ENCODE measurements at regions not wholly inside any gene's neighbourhood (a gene's known extent, or its start where the extent isn't known, plus 50 kb on each side); places are given as distances from the start of the nearest gene placed in this dataset.
A peak's percentile ranks its signal among the peaks of the same experiment; 100 is the strongest.

GRCh38 chr13:85970727-85971126, 171.5 kb upstream of the SLITRK6 start:
- no peaks in the 10 kb centered on the region for H3K9me3 ChIP-seq (ENCODE audit: low read depth, low read length, poor library complexity, severe bottlenecking)
- no TSS peak for BruUV-seq (replicated peaks)
- H3K4me3 ChIP-seq (ENCODE audit: low read depth, low read length, poor library complexity, severe bottlenecking) = no peak overlapping the region
- no peaks in the 10 kb centered on the region for H3K27me3 ChIP-seq (replicated peaks; ENCODE audit: insufficient read depth, low read depth, low read length, poor library complexity)
- H3K36me3 ChIP-seq (ENCODE audit: insufficient read depth, low read length, poor library complexity, severe bottlenecking) = no peaks in the 10 kb centered on the region
- DNase-seq (ENCODE audit: low spot score) = peak; percentile 3
- POLR2A ChIA-PET (ENCODE audit: low non-redundant PET) = no interaction called here
- CTCF ChIA-PET = no interaction called here
- H3K4me1 ChIP-seq (ENCODE audit: insufficient read depth, low read length, poor library complexity, severe bottlenecking) = no peaks in the 10 kb centered on the region
- TF ChIP-seq CTCF (conservative IDR thresholded peaks at IDR 0.05; ENCODE audit: low read depth, low read length) = peak; percentile 19; the same call in 1 of the 2 replicates
- TF ChIP-seq EZH2 (IDR thresholded peaks at IDR 0.05; ENCODE audit: borderline replicate concordance, low read depth, low read length, poor library complexity, severe bottlenecking) = no peak
- H3K27ac ChIP-seq (ENCODE audit: low read depth, low read length, poor library complexity, severe bottlenecking) = no peak overlapping the region
- intact Hi-C loops (cut with micrococcal nuclease; ENCODE audit: unreplicated experiment) = no loop called here

DNA sequence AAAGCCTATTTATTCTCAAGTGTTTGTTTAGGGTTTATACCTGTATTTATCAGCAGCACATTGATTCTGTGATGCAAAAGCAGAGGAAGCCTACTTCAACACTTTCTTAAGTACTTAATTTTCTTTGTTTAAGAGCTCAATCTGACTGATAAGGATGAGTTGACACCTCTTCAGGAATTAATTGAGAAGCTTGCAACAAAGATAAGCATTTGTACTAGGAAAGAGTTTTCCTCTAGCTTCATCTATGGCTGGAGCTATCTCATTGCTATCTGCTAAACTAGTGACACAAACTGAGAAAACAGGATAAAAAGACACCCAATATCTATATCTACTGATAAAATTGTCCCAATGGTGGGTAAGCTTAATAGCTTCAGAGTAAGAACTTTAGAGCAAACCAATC, 170.1 kb upstream of the SLITRK6 start:
- H3K27me3 ChIP-seq (replicated peaks; ENCODE audit: insufficient read depth, low read depth, low read length, poor library complexity) = no peaks in the 10 kb centered on the region

DNA sequence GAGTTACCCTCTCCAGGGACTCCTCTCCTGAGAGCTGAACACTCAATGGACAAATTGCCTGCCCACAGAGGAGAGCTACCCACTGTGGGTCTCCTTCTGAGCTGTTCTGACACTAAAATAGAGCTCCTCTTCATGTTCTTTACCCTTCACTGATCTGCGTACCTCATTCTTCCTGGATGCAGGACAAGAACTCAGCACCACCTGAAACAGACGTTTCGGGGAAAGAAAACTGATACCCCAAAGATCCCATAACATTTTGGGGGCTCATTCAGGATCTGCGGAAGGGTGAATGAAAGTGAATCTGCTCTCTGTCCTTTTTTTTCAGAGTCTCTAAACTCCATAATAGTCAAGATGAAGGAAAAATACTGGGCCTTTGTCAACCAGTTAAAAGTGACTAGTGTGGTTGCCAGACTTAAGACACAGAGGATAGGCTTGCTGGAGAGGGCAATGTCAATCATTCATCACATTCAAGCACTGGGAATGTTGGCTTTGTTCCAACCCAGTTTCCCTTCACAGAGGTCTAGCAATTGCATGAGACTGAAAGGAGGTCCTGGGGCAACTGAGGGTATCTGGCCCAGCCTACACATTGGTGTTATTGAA, 136.7 kb upstream of the SLITRK6 start:
- Histone ChIP-seq H3K27me3 (replicated peaks; ENCODE audit: insufficient read depth, low read depth, low read length, poor library complexity) (no peaks in the 10 kb centered on the region), H3K9me3 (ENCODE audit: low read depth, low read length, poor library complexity, severe bottlenecking) (peaks cover 9% of the 10 kb centered on the region), H3K4me3 (ENCODE audit: low read depth, low read length, poor library complexity, severe bottlenecking) (no peak overlapping the region), H3K36me3 (ENCODE audit: insufficient read depth, low read length, poor library complexity, severe bottlenecking) (no peaks in the 10 kb centered on the region), H3K4me1 (ENCODE audit: insufficient read depth, low read length, poor library complexity, severe bottlenecking) (no peaks in the 10 kb centered on the region), H3K27ac (ENCODE audit: low read depth, low read length, poor library complexity, severe bottlenecking) (no peak overlapping the region)
- ChIA-PET CTCF (no interaction called here), POLR2A (ENCODE audit: low non-redundant PET) (no interaction called here)
- DNase-seq (ENCODE audit: low spot score) = no peak
- intact Hi-C loops (cut with micrococcal nuclease; ENCODE audit: unreplicated experiment) = no loop called here
- BruUV-seq (replicated peaks) = no TSS peak
- TF ChIP-seq EZH2 (IDR thresholded peaks at IDR 0.05; ENCODE audit: borderline replicate concordance, low read depth, low read length, poor library complexity, severe bottlenecking) (no peak), CTCF (conservative IDR thresholded peaks at IDR 0.05; ENCODE audit: low read depth, low read length) (no peak)

More for the DNA sequence above, 170.1 kb upstream of the SLITRK6 start:
- no peak overlapping the region for H3K27ac ChIP-seq (ENCODE audit: low read depth, low read length, poor library complexity, severe bottlenecking)
- no TSS peak for BruUV-seq (replicated peaks)
- DNase-seq (ENCODE audit: low spot score) = no peak
- H3K36me3 ChIP-seq (ENCODE audit: insufficient read depth, low read length, poor library complexity, severe bottlenecking) = no peaks in the 10 kb centered on the region
- no peaks in the 10 kb centered on the region for H3K4me1 ChIP-seq (ENCODE audit: insufficient read depth, low read length, poor library complexity, severe bottlenecking)
- no peak for TF ChIP-seq EZH2 (IDR thresholded peaks at IDR 0.05; ENCODE audit: borderline replicate concordance, low read depth, low read length, poor library complexity, severe bottlenecking)
- ChIA-PET POLR2A (ENCODE audit: low non-redundant PET) (no interaction called here), CTCF (no interaction called here)
- no peaks in the 10 kb centered on the region for H3K9me3 ChIP-seq (ENCODE audit: low read depth, low read length, poor library complexity, severe bottlenecking)
- intact Hi-C loops (cut with micrococcal nuclease; ENCODE audit: unreplicated experiment) = no loop called here
- no peak overlapping the region for H3K4me3 ChIP-seq (ENCODE audit: low read depth, low read length, poor library complexity, severe bottlenecking)

- BruUV-seq (replicated peaks) = no TSS peak
- Histone ChIP-seq H3K9me3 (ENCODE audit: low read depth, low read length, poor library complexity, severe bottlenecking) (peaks cover under 1% of the 10 kb centered on the region), H3K27me3 (replicated peaks; ENCODE audit: insufficient read depth, low read depth, low read length, poor library complexity) (no peaks in the 10 kb centered on the region), H3K27ac (ENCODE audit: low read depth, low read length, poor library complexity, severe bottlenecking) (no peak overlapping the region), H3K36me3 (ENCODE audit: insufficient read depth, low read length, poor library complexity, severe bottlenecking) (no peaks in the 10 kb centered on the region), H3K4me1 (ENCODE audit: insufficient read depth, low read length, poor library complexity, severe bottlenecking) (no peaks in the 10 kb centered on the region), H3K4me3 (ENCODE audit: low read depth, low read length, poor library complexity, severe bottlenecking) (no peak overlapping the region)
- DNase-seq (ENCODE audit: low spot score) = no peak
- CTCF ChIA-PET = no interaction called here
- no peak for TF ChIP-seq CTCF (conservative IDR thresholded peaks at IDR 0.05; ENCODE audit: low read depth, low read length)
- TF ChIP-seq EZH2 (IDR thresholded peaks at IDR 0.05; ENCODE audit: borderline replicate concordance, low read depth, low read length, poor library complexity, severe bottlenecking) = no peak
- POLR2A ChIA-PET (ENCODE audit: low non-redundant PET) = no interaction called here
- intact Hi-C loops (cut with micrococcal nuclease; ENCODE audit: unreplicated experiment) = no loop called here
These were observed 130.9 kb upstream of the SLITRK6 start for GRCh38 chr13:85930108-85930507.

Measured in A673 (cell line).